Type B pancreatic cell (in vitro differentiated cells): ENCODE measurements at regions not wholly inside any gene's neighbourhood (a gene's known extent, or its start where the extent isn't known, plus 50 kb on each side); places are given as distances from the start of the nearest gene placed in this dataset.

Experiments used
- DNase-seq: peaks from one replicate; pipeline ENCODE4 v3.0.0; 2021; ENCODE audit warnings: mixed read lengths; ENCODE audit not compliant: unreplicated experiment; ENCODE audit errors: extremely low spot score
- H3K27ac Mint-ChIP-seq: 2 replicates; pipeline ENCODE4 v1.8.0; 2021; ENCODE audit warnings: mild to moderate bottlenecking, mixed read lengths
- H3K27me3 Mint-ChIP-seq: 2 replicates; pipeline ENCODE4 v1.8.0; 2021; ENCODE audit warnings: mixed read lengths
- H3K36me3 Mint-ChIP-seq: 2 replicates; pipeline ENCODE4 v1.8.0; 2021; ENCODE audit warnings: mixed read lengths
- H3K4me1 Mint-ChIP-seq: one replicate; pipeline ENCODE4 v1.8.0; 2021; ENCODE audit warnings: mixed read lengths; ENCODE audit not compliant: unreplicated experiment
- H3K4me3 Mint-ChIP-seq: 2 replicates; pipeline ENCODE4 v1.8.0; 2021; ENCODE audit warnings: mild to moderate bottlenecking, mixed read lengths
- H3K9me3 Mint-ChIP-seq: 2 replicates; pipeline ENCODE4 v1.8.0; 2021; ENCODE audit warnings: mixed read lengths
- TF ChIP-seq, protein P1 (sequence below): fragments of 200-600 bp; sonication (generic); conservative IDR thresholded peaks from 2 replicates; pipeline ENCODE4 v1.5.0; 2021; ENCODE audit warnings: antibody characterized with exemption, mild to moderate bottlenecking

DNA sequence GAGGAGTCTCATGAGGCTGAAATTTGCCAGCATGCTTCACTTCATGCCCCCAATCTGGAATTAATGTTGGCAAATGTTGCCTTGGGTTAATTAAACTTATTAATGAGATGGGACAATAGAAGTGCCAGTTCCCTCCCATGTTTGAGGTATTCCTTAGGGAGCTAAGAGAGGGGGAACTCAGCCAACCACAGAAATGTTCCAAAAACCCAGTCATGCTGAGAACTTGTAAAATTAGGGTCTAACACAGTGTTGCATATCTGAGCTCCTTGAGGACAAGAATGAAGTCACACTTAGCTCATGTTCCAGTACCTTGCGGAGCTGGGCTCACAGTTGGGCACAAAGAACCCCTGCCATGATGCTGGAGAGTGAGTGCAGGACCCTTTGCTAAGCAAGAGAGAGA, 89.4 kb downstream of the OAT start:
- peaks cover 12% of the 10 kb centered on the region for H3K27me3 Mint-ChIP-seq
- TF ChIP-seq, protein P1, sequence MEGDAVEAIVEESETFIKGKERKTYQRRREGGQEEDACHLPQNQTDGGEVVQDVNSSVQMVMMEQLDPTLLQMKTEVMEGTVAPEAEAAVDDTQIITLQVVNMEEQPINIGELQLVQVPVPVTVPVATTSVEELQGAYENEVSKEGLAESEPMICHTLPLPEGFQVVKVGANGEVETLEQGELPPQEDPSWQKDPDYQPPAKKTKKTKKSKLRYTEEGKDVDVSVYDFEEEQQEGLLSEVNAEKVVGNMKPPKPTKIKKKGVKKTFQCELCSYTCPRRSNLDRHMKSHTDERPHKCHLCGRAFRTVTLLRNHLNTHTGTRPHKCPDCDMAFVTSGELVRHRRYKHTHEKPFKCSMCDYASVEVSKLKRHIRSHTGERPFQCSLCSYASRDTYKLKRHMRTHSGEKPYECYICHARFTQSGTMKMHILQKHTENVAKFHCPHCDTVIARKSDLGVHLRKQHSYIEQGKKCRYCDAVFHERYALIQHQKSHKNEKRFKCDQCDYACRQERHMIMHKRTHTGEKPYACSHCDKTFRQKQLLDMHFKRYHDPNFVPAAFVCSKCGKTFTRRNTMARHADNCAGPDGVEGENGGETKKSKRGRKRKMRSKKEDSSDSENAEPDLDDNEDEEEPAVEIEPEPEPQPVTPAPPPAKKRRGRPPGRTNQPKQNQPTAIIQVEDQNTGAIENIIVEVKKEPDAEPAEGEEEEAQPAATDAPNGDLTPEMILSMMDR, result no peak
- no peak overlapping the region for H3K4me3 Mint-ChIP-seq
- no peak overlapping the region for H3K27ac Mint-ChIP-seq
- no peaks in the 10 kb centered on the region for H3K36me3 Mint-ChIP-seq
- peaks cover 10% of the 10 kb centered on the region for H3K9me3 Mint-ChIP-seq
- no peak for DNase-seq
- H3K4me1 Mint-ChIP-seq, result no peaks in the 10 kb centered on the region

DNA sequence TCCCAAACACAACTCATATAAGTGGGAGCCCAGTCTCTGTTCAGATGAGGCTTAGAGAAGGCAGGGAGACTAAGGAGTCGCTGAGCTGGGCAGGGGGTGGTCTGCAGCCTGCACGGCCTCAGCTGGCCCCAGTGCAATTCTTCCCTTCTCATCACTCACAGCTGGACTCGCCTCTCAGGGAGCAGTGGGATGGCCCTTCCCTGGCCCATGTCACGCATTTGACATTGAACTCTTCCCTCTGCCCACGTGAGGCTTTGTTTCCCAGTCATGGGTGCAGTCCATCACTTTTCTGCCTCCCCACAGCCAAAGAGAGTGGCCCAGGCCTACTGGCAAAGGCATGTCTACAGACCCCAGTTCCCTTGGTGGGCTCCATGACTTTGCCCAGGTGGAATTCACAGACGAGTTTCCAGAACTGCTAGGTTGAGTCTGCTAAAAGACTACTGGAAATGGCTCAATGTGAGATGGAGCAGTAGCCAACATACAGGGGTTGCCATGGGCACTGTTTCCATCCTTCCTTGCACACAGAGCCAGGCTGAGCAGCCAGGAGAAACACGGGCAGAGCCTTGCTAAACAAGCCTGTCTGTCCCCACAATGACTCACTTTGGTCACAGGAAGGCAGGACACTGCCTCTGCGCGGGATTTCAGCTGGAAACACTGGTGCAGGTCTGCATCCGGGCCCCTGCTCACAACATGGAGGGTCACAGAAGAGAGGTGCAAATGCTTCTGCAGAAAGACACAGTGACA, 90.1 kb downstream of the OAT start:
- H3K4me1 Mint-ChIP-seq, result no peaks in the 10 kb centered on the region
- no peak for DNase-seq
- peaks cover 12% of the 10 kb centered on the region for H3K27me3 Mint-ChIP-seq
- no peaks in the 10 kb centered on the region for H3K36me3 Mint-ChIP-seq
- no peak overlapping the region for H3K4me3 Mint-ChIP-seq
- H3K9me3 Mint-ChIP-seq, result peaks cover 8% of the 10 kb centered on the region
- no peak overlapping the region for H3K27ac Mint-ChIP-seq
- TF ChIP-seq, protein P1, result no peak

DNA sequence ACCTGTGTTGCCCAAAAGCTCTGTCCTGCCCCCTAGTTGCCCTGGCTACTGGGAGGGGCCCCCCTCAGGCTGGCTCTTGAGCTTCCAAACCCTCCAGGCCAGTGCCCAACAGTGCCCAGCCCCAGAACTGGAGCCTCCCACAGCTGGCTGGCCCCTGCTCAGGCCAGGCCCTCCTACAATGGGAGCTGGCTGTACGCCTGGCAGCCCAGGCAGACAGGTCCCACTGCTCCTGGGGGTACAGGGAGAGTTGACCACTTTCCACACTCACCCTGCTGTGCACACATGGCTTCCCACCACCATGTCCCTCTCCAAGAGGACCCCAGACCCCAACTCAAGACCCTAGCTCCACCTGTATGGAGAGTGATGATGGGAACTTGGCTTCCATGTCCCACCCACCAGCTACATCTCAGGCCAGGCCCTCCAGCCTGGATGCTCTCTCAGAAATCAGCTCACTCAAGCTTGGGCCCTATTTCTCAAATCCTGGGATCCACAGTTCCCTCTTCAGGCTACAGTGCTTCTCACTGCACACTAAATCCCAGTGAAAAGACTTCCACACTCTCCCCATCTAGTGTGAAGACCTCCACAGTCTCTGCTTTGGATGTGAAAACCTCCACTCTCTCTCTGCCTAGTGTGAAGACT, 92.6 kb downstream of the OAT start:
- Mint-ChIP-seq H3K4me1 (peaks cover 7% of the 10 kb centered on the region), H3K36me3 (no peaks in the 10 kb centered on the region), H3K27ac (no peak overlapping the region), H3K27me3 (peaks cover 15% of the 10 kb centered on the region), H3K9me3 (no peaks in the 10 kb centered on the region), H3K4me3 (no peak overlapping the region)
- no peak for DNase-seq
- TF ChIP-seq, protein P1, result no peak

DNA sequence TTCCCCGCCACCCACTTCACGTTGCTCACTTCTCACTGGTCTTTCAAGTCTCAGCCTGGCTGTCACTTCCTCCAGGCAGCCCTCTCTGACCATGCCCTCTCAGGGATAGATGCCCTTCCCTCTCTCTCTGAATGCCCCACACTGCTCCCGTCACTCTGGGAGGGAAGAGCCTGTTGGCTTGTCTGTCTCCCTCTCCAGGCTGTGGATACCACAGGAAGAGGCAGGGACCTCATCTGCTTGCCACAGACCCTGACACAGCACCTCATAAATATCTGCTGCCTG, 93.1 kb downstream of the OAT start:
- H3K27ac Mint-ChIP-seq, result no peak overlapping the region
- peaks cover 7% of the 10 kb centered on the region for H3K4me1 Mint-ChIP-seq
- TF ChIP-seq, protein P1, result no peak
- peaks cover 15% of the 10 kb centered on the region for H3K27me3 Mint-ChIP-seq
- H3K36me3 Mint-ChIP-seq, result no peaks in the 10 kb centered on the region
- no peaks in the 10 kb centered on the region for H3K9me3 Mint-ChIP-seq
- no peak overlapping the region for H3K4me3 Mint-ChIP-seq
- DNase-seq, result no peak

DNA sequence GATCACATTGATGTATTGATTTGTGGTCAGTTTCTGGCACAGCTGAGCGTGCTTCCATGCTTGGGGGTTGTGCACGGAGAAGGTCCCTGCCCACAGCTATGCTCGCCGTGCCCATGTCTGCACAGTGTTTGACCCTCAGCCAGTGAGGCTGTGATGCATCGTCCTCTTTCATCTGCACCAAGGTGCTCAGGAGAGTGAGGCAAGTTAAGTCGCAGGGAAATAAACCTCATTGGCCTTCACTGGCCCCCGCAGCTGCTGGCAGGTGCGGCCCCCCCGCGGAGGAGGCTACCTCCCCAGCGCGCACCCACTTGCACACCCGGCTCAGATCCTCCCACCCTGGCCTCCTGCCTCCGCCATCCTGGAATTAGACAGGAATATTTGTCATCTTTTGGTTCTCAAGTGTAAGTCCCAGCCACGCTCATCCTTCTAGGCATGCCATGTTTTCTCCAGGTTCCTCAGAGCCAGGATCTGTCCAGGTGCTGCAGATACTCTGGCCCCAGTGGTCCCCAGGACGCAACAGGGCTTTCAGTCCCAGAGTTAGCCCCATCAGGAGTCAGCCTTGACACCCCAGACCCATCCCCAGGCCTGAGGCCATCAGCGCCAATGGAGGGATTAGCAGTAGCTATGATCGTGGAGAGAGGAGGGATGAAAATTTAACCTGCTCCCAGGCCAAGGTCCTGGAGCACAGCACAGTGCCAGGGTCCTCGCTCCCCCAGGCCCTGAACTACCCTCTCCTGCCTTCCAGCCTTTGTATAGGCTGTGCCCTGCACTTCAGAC, 93.7 kb downstream of the OAT start:
- TF ChIP-seq, protein P1, result no peak
- H3K27ac Mint-ChIP-seq, result no peak overlapping the region
- H3K4me1 Mint-ChIP-seq, result peaks cover 7% of the 10 kb centered on the region
- no peak for DNase-seq
- H3K9me3 Mint-ChIP-seq, result no peaks in the 10 kb centered on the region
- H3K4me3 Mint-ChIP-seq, result no peak overlapping the region
- H3K27me3 Mint-ChIP-seq, result peaks cover 13% of the 10 kb centered on the region
- H3K36me3 Mint-ChIP-seq, result no peaks in the 10 kb centered on the region
